SU-DHL-6 (cell line): ENCODE measurements at regions not wholly inside any gene's neighbourhood (a gene's known extent, or its start where the extent isn't known, plus 50 kb on each side); places are given as distances from the start of the nearest gene placed in this dataset.

Experiments
- H2AFZ ChIP-seq: fragments of 200-600 bp; sonication (generic); 2 replicates; pipeline ENCODE4 v1.6.1; 2014; ENCODE audit warnings: low read depth, mild to moderate bottlenecking, moderate library complexity, mixed read lengths, antibody characterized with exemption, low read length; ENCODE audit not compliant: severe bottlenecking
- H3F3A ChIP-seq: fragments of 200-600 bp; shearing (Covaris generic); 2 replicates; pipeline ENCODE4 v1.6.0; 2016; ENCODE audit warnings: antibody characterized with exemption, mild to moderate bottlenecking; ENCODE audit not compliant: insufficient read depth
- H3K27ac ChIP-seq: fragments of 200-600 bp; sonication (generic); 2 replicates; pipeline ENCODE4 v1.5.1; 2016; ENCODE audit warnings: low read depth, mild to moderate bottlenecking, low read length, moderate library complexity, mixed read lengths
- H3K27me3 ChIP-seq: fragments of 200-600 bp; sonication (generic), shearing (Covaris generic); 2 replicates; pipeline ENCODE4 v1.6.0; 2014; ENCODE audit warnings: mild to moderate bottlenecking, low read length
- H3K36me3 ChIP-seq: fragments of 200-600 bp; sonication (generic); 2 replicates; pipeline ENCODE4 v1.6.1; 2014; ENCODE audit warnings: mild to moderate bottlenecking, low read length, mixed read lengths
- H3K4me2 ChIP-seq: fragments of 300-600, 200-600 bp; shearing (Covaris generic), sonication (generic); 2 replicates; pipeline ENCODE4 v1.6.0; 2014; ENCODE audit warnings: low read length, low read depth, mild to moderate bottlenecking; ENCODE audit not compliant: poor library complexity, severe bottlenecking
- H3K4me3 ChIP-seq: fragments of 200-600 bp; sonication (generic); 2 replicates; pipeline ENCODE4 v1.5.1; 2014; ENCODE audit warnings: antibody characterized with exemption, low read length, mild to moderate bottlenecking, mixed read lengths; ENCODE audit not compliant: insufficient read depth, poor library complexity, severe bottlenecking
- H3K79me2 ChIP-seq: fragments of 200-600 bp; sonication (generic); 2 replicates; pipeline ENCODE4 v1.6.1; 2014; ENCODE audit warnings: mild to moderate bottlenecking, low read length, moderate library complexity; ENCODE audit not compliant: insufficient read depth
- H3K9ac ChIP-seq: fragments of 200-600 bp; sonication (generic); 2 replicates; pipeline ENCODE4 v1.7.0; 2014; ENCODE audit warnings: mild to moderate bottlenecking, low read length
- H3K9me2 ChIP-seq: fragments of 200-600 bp; sonication (generic); replicated peaks from 2 replicates; pipeline ENCODE4 v1.6.1; 2014; ENCODE audit warnings: low read length; ENCODE audit not compliant: insufficient read depth
- H3K9me3 ChIP-seq: fragments of 200-600 bp; sonication (generic); 2 replicates; pipeline ENCODE4 v1.6.1; 2014; ENCODE audit warnings: low read length, mixed read lengths; ENCODE audit not compliant: insufficient read depth
- H4K20me1 ChIP-seq: fragments of 200-600 bp; sonication (generic); 2 replicates; pipeline ENCODE4 v1.6.1; 2014; ENCODE audit warnings: low read depth, mild to moderate bottlenecking, antibody characterized with exemption, low read length, moderate library complexity, mixed read lengths
- CTCF ChIP-seq: fragments of 200-600 bp; sonication (generic); IDR thresholded peaks from one replicate; pipeline ENCODE4 v1.5.1; 2017; ENCODE audit warnings: antibody characterized with exemption, mild to moderate bottlenecking, low read length, moderate library complexity; ENCODE audit not compliant: insufficient read depth, poor library complexity, severe bottlenecking
- EZH2phosphoT487 ChIP-seq: fragments of 200-600 bp; sonication (generic), shearing (Covaris generic); conservative IDR thresholded peaks from 2 replicates; pipeline ENCODE4 v1.6.1; 2018; ENCODE audit warnings: mild to moderate bottlenecking, antibody characterized with exemption, low read length, moderate library complexity, mixed read lengths

DNA sequence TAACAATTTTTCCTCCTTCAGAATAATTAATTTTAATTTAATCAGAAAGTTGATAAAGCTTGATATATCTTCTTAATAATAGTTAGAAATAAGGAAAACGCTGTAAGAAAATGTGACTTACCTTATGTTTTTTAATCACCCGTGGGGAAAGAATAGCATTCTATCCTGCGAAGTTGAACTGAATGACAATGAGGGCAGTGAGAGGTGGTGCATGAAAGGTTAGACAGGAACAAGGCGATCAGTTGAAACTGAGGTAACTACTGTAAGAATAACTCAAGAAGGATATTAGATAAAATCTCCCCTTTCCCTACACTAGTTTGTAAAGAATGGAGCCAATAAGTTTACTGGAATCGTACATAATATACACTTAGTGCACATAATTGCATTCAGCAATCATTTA lies 655.0 kb upstream of the NCAM2 start:
- TF ChIP-seq EZH2phosphoT487 (no peak), CTCF (no peak)
- Histone ChIP-seq H3K27me3 (no peaks in the 10 kb centered on the region), H3F3A (no peaks in the 10 kb centered on the region), H3K79me2 (no peaks in the 10 kb centered on the region), H3K9me3 (no peaks in the 10 kb centered on the region; the same call in 1 of the 2 replicates), H2AFZ (no peak overlapping the region), H3K9ac (no peak overlapping the region), H4K20me1 (no peaks in the 10 kb centered on the region), H3K36me3 (no peaks in the 10 kb centered on the region), H3K4me2 (no peak overlapping the region), H3K9me2 (no peaks in the 10 kb centered on the region), H3K4me3 (no peak overlapping the region), H3K27ac (no peak overlapping the region)

DNA sequence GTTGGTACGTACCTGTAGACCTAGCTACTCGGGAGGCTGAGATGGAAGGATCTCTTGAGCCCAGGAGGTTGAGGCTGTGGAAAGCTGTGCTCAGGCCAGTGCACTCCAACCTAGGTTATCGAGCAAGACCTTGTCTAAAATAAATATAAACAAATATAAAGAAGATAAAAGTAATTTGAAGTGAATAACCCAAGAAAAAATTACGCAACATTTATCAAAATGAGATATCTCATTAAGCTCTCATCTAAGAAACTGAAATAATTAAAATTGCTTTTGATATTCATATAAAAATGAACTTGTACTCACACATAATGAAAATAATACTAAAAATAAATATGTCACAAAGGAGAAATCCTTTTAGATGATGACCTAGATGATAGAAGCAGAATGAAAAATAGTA lies 647.1 kb upstream of the NCAM2 start:
- no peak for TF ChIP-seq CTCF
- no peak for TF ChIP-seq EZH2phosphoT487
- no peak overlapping the region for H3K4me2 ChIP-seq
- no peak overlapping the region for H3K4me3 ChIP-seq
- no peak overlapping the region for H2AFZ ChIP-seq
- no peaks in the 10 kb centered on the region for H3K9me2 ChIP-seq
- H4K20me1 ChIP-seq: no peaks in the 10 kb centered on the region
- no peaks in the 10 kb centered on the region for H3K27me3 ChIP-seq
- H3K9me3 ChIP-seq: no peaks in the 10 kb centered on the region
- no peak overlapping the region for H3K27ac ChIP-seq
- no peaks in the 10 kb centered on the region for H3K79me2 ChIP-seq
- H3K9ac ChIP-seq: no peak overlapping the region
- H3F3A ChIP-seq: no peaks in the 10 kb centered on the region
- H3K36me3 ChIP-seq: no peaks in the 10 kb centered on the region; the same call in 1 of the 2 replicates

DNA sequence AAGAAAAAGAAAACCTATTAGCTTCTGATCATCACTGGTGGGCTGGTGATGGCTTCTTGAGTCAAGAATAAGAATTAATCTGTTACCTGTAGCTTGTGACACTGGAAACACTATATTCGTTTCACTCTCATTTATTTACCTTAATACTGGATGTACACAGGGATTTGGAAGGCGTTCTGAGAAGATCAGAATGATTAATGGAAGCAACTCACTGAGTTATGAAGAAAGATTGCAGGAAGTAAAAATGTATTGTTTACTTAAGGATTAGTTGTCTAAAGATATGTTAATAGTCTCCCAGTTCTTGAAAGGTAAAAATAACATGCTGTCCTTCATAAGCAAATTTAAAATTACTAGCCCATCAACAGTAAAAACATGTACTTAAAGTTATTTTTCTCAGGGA lies 644.9 kb upstream of the NCAM2 start:
- H3K9me3 ChIP-seq: no peaks in the 10 kb centered on the region
- no peaks in the 10 kb centered on the region; the same call in 1 of the 2 replicates for H3K36me3 ChIP-seq
- no peaks in the 10 kb centered on the region for H3K79me2 ChIP-seq
- H3K9me2 ChIP-seq: no peaks in the 10 kb centered on the region
- H3K9ac ChIP-seq: no peak overlapping the region
- no peak overlapping the region for H3K27ac ChIP-seq
- no peak overlapping the region for H3K4me2 ChIP-seq
- H2AFZ ChIP-seq: peak overlapping the region; percentile 61
- no peaks in the 10 kb centered on the region for H3F3A ChIP-seq
- H4K20me1 ChIP-seq: no peaks in the 10 kb centered on the region
- H3K4me3 ChIP-seq: no peak overlapping the region
- TF ChIP-seq EZH2phosphoT487 (no peak), CTCF (no peak)
- H3K27me3 ChIP-seq: no peaks in the 10 kb centered on the region

GRCh38 chr21:20373031-20373430 lies 625.2 kb upstream of the NCAM2 start:
- H3K4me3 ChIP-seq: no peak overlapping the region
- H3K27me3 ChIP-seq: no peaks in the 10 kb centered on the region

More at GRCh38 chr21:20373031-20373430, 625.2 kb upstream of the NCAM2 start:
- no peak overlapping the region for H3K27ac ChIP-seq
- H2AFZ ChIP-seq: peak overlapping the region; percentile 35
- no peaks in the 10 kb centered on the region for H3F3A ChIP-seq
- H3K9me2 ChIP-seq: no peaks in the 10 kb centered on the region
- H3K4me2 ChIP-seq: no peak overlapping the region
- H3K79me2 ChIP-seq: no peaks in the 10 kb centered on the region
- TF ChIP-seq EZH2phosphoT487 (no peak), CTCF (no peak)
- H3K9me3 ChIP-seq: no peaks in the 10 kb centered on the region
- H3K36me3 ChIP-seq: no peaks in the 10 kb centered on the region
- H4K20me1 ChIP-seq: no peaks in the 10 kb centered on the region
- H3K9ac ChIP-seq: no peak overlapping the region
